ENCODE measurements at regions not wholly inside any gene's neighbourhood (a gene's known extent, or its start where the extent isn't known, plus 50 kb on each side); places are given as distances from the start of the nearest gene placed in this dataset.

GRCh38 chr11:115644856-115645255 lies 140.6 kb upstream of the CADM1 start:
- no peak for ATAC-seq (ENCODE audit: low FRiP score in 2 of 2)
- no peak for TF ChIP-seq CTCF (IDR thresholded peaks at IDR 0.05)
- TF ChIP-seq EP300 (IDR thresholded peaks at IDR 0.05), result no peak
- TF ChIP-seq POLR2AphosphoS5 (IDR thresholded peaks at IDR 0.05), result no peak
- no peak for TF ChIP-seq POLR2A (IDR thresholded peaks at IDR 0.05)
- no peaks in the 10 kb centered on the region for H3K4me1 ChIP-seq
- no peak overlapping the region for H3K4me3 ChIP-seq
- no peak for DNase-seq
- H3K27me3 ChIP-seq, result no peaks in the 10 kb centered on the region
- no peaks in the 10 kb centered on the region for H3K9me3 ChIP-seq
- 58 to 70% methylated on average over 4 of the region's 4 CpGs for WGBS, 2 donors
- no peaks in the 10 kb centered on the region for H3K36me3 ChIP-seq
- no peak overlapping the region for H3K27ac ChIP-seq

GRCh38 chr11:115643549-115644270 lies 139.5 kb upstream of the CADM1 start:
- Histone ChIP-seq H3K36me3 (no peaks in the 10 kb centered on the region), H3K9me3 (no peaks in the 10 kb centered on the region), H3K4me3 (no peak overlapping the region), H3K27me3 (no peaks in the 10 kb centered on the region), H3K4me1 (no peaks in the 10 kb centered on the region), H3K27ac (no peak overlapping the region)
- TF ChIP-seq POLR2AphosphoS5 (IDR thresholded peaks at IDR 0.05), result no peak
- no peak for TF ChIP-seq POLR2A (IDR thresholded peaks at IDR 0.05)
- no peak for TF ChIP-seq CTCF (IDR thresholded peaks at IDR 0.05)
- TF ChIP-seq EP300 (IDR thresholded peaks at IDR 0.05), result no peak
- WGBS, 2 donors, result 79 to 86% methylated on average over 11 to 12 of the region's 12 CpGs
- ATAC-seq (ENCODE audit: low FRiP score in 2 of 2), result no peak
- DNase-seq, result peak in 1 of 2 donors; percentile 46

- no peaks in the 10 kb centered on the region for H3K9me3 ChIP-seq
- no peak overlapping the region for H3K4me3 ChIP-seq
- H3K36me3 ChIP-seq, result no peaks in the 10 kb centered on the region
- no peak for TF ChIP-seq CTCF (IDR thresholded peaks at IDR 0.05)
- TF ChIP-seq EP300 (IDR thresholded peaks at IDR 0.05), result no peak
- no peak for TF ChIP-seq POLR2AphosphoS5 (IDR thresholded peaks at IDR 0.05)
- no peak for TF ChIP-seq POLR2A (IDR thresholded peaks at IDR 0.05)
- DNase-seq (no peak), ATAC-seq (ENCODE audit: low FRiP score in 2 of 2) (no peak)
- WGBS, 2 donors, result 53 to 77% methylated on average over 4 of the region's 4 CpGs
- H3K27me3 ChIP-seq, result no peaks in the 10 kb centered on the region
- H3K27ac ChIP-seq, result no peak overlapping the region
- no peaks in the 10 kb centered on the region for H3K4me1 ChIP-seq
Observed at GRCh38 chr11:115642660-115643059, 138.4 kb upstream of the CADM1 start.

- Histone ChIP-seq H3K36me3 (no peaks in the 10 kb centered on the region), H3K27me3 (no peaks in the 10 kb centered on the region), H3K27ac (no peak overlapping the region), H3K9me3 (no peaks in the 10 kb centered on the region), H3K4me3 (no peak overlapping the region), H3K4me1 (no peaks in the 10 kb centered on the region)
- no peak for TF ChIP-seq POLR2AphosphoS5 (IDR thresholded peaks at IDR 0.05)
- TF ChIP-seq CTCF (IDR thresholded peaks at IDR 0.05), result no peak
- 51 to 68% methylated on average over 7 to 8 of the region's 8 CpGs for whole genome bisulfite sequencing, 2 donors
- DNase-seq, result no peak
- ATAC-seq (ENCODE audit: low FRiP score in 2 of 2), result peak in 1 of 2 donors; percentile 71
Observed at GRCh38 chr11:115637599-115638241, 133.5 kb upstream of the CADM1 start.
